ENCODE measurements at regions not wholly inside any gene's neighbourhood (a gene's known extent, or its start where the extent isn't known, plus 50 kb on each side); places are given as distances from the start of the nearest gene placed in this dataset.

GRCh38 chr6:144993870-144994269 is 708.7 kb downstream of the UTRN start:
- no peak overlapping the region for H3K9ac ChIP-seq (ENCODE audit: low read depth, low read length)
- H3K4me3 ChIP-seq (ENCODE audit: low read length): no peak overlapping the region
- H3K27ac ChIP-seq (ENCODE audit: low read length): no peak overlapping the region
- H3K9me3 ChIP-seq (ENCODE audit: insufficient read depth, low read depth, low read length): no peaks in the 10 kb centered on the region
- H3K36me3 ChIP-seq (ENCODE audit: insufficient read depth, low read depth, low read length): no peaks in the 10 kb centered on the region
- no peaks in the 10 kb centered on the region for H3K4me1 ChIP-seq (ENCODE audit: insufficient read depth, low read length)
- no peaks in the 10 kb centered on the region for H3K27me3 ChIP-seq (ENCODE audit: insufficient read depth, low read length)

GRCh38 chr6:144997996-144998395 is 712.9 kb downstream of the UTRN start:
- no peak overlapping the region for H3K9ac ChIP-seq (ENCODE audit: low read depth, low read length)
- no peaks in the 10 kb centered on the region for H3K4me1 ChIP-seq (ENCODE audit: insufficient read depth, low read length)
- no peaks in the 10 kb centered on the region for H3K9me3 ChIP-seq (ENCODE audit: insufficient read depth, low read depth, low read length)
- no peaks in the 10 kb centered on the region for H3K27me3 ChIP-seq (ENCODE audit: insufficient read depth, low read length)
- no peak overlapping the region for H3K4me3 ChIP-seq (ENCODE audit: low read length)
- H3K27ac ChIP-seq (ENCODE audit: low read length): no peak overlapping the region
- H3K36me3 ChIP-seq (ENCODE audit: insufficient read depth, low read depth, low read length): no peaks in the 10 kb centered on the region

GRCh38 chr6:144999127-144999526 is 714.0 kb downstream of the UTRN start:
- Histone ChIP-seq H3K9me3 (ENCODE audit: insufficient read depth, low read depth, low read length) (no peaks in the 10 kb centered on the region), H3K27me3 (ENCODE audit: insufficient read depth, low read length) (no peaks in the 10 kb centered on the region), H3K36me3 (ENCODE audit: insufficient read depth, low read depth, low read length) (no peaks in the 10 kb centered on the region), H3K4me1 (ENCODE audit: insufficient read depth, low read length) (no peaks in the 10 kb centered on the region), H3K27ac (ENCODE audit: low read length) (no peak overlapping the region), H3K9ac (ENCODE audit: low read depth, low read length) (no peak overlapping the region), H3K4me3 (ENCODE audit: low read length) (no peak overlapping the region)

- no peak overlapping the region for H3K27ac ChIP-seq (ENCODE audit: low read length)
- no peaks in the 10 kb centered on the region for H3K4me1 ChIP-seq (ENCODE audit: insufficient read depth, low read length)
- H3K4me3 ChIP-seq (ENCODE audit: low read length): no peak overlapping the region
- H3K27me3 ChIP-seq (ENCODE audit: insufficient read depth, low read length): no peaks in the 10 kb centered on the region
- H3K36me3 ChIP-seq (ENCODE audit: insufficient read depth, low read depth, low read length): no peaks in the 10 kb centered on the region
- no peaks in the 10 kb centered on the region for H3K9me3 ChIP-seq (ENCODE audit: insufficient read depth, low read depth, low read length)
- no peak overlapping the region for H3K9ac ChIP-seq (ENCODE audit: low read depth, low read length)
These were observed 718.0 kb downstream of the UTRN start for GRCh38 chr6:145003145-145003544.

GRCh38 chr6:145006914-145007313 is 721.8 kb downstream of the UTRN start:
- H3K27ac ChIP-seq (ENCODE audit: low read length): no peak overlapping the region
- peaks cover 1% of the 10 kb centered on the region; the same call in 1 of the 2 replicates for H3K4me1 ChIP-seq (ENCODE audit: insufficient read depth, low read length)
- no peaks in the 10 kb centered on the region for H3K27me3 ChIP-seq (ENCODE audit: insufficient read depth, low read length)
- no peaks in the 10 kb centered on the region for H3K9me3 ChIP-seq (ENCODE audit: insufficient read depth, low read depth, low read length)
- no peak overlapping the region for H3K9ac ChIP-seq (ENCODE audit: low read depth, low read length)
- no peaks in the 10 kb centered on the region for H3K36me3 ChIP-seq (ENCODE audit: insufficient read depth, low read depth, low read length)
- no peak overlapping the region for H3K4me3 ChIP-seq (ENCODE audit: low read length)

- Histone ChIP-seq H3K9me3 (ENCODE audit: insufficient read depth, low read depth, low read length) (no peaks in the 10 kb centered on the region), H3K9ac (ENCODE audit: low read depth, low read length) (no peak overlapping the region)
These were observed 723.6 kb downstream of the UTRN start for GRCh38 chr6:145008715-145009114.

GRCh38 chr6:145009711-145010110 is 724.6 kb downstream of the UTRN start:
- H3K9me3 ChIP-seq (ENCODE audit: insufficient read depth, low read depth, low read length): no peaks in the 10 kb centered on the region
- no peak overlapping the region for H3K4me3 ChIP-seq (ENCODE audit: low read length)
- H3K9ac ChIP-seq (ENCODE audit: low read depth, low read length): no peak overlapping the region
- H3K4me1 ChIP-seq (ENCODE audit: insufficient read depth, low read length): peaks cover 6% of the 10 kb centered on the region; the same call in 1 of the 2 replicates
- H3K27me3 ChIP-seq (ENCODE audit: insufficient read depth, low read length): no peaks in the 10 kb centered on the region
- H3K36me3 ChIP-seq (ENCODE audit: insufficient read depth, low read depth, low read length): no peaks in the 10 kb centered on the region
- H3K27ac ChIP-seq (ENCODE audit: low read length): no peak overlapping the region

More at GRCh38 chr6:145008715-145009114, 723.6 kb downstream of the UTRN start:
- Histone ChIP-seq H3K4me3 (ENCODE audit: low read length) (no peak overlapping the region), H3K27me3 (ENCODE audit: insufficient read depth, low read length) (no peaks in the 10 kb centered on the region), H3K27ac (ENCODE audit: low read length) (no peak overlapping the region), H3K36me3 (ENCODE audit: insufficient read depth, low read depth, low read length) (no peaks in the 10 kb centered on the region), H3K4me1 (ENCODE audit: insufficient read depth, low read length) (peaks cover 6% of the 10 kb centered on the region; the same call in 1 of the 2 replicates)

- H3K4me1 ChIP-seq (ENCODE audit: insufficient read depth, low read length): peaks cover 6% of the 10 kb centered on the region; the same call in 1 of the 2 replicates
These were observed 723.2 kb downstream of the EPM2A start for GRCh38 chr6:145012039-145012662.

GRCh38 chr6:145015739-145016558 is 719.4 kb downstream of the EPM2A start:
- Histone ChIP-seq H3K9me3 (ENCODE audit: insufficient read depth, low read depth, low read length) (no peaks in the 10 kb centered on the region), H3K27me3 (ENCODE audit: insufficient read depth, low read length) (no peaks in the 10 kb centered on the region), H3K9ac (ENCODE audit: low read depth, low read length) (no peak overlapping the region), H3K4me3 (ENCODE audit: low read length) (no peak overlapping the region), H3K27ac (ENCODE audit: low read length) (no peak overlapping the region), H3K4me1 (ENCODE audit: insufficient read depth, low read length) (peaks cover 6% of the 10 kb centered on the region; the same call in 1 of the 2 replicates), H3K36me3 (ENCODE audit: insufficient read depth, low read depth, low read length) (no peaks in the 10 kb centered on the region)

More at GRCh38 chr6:145012039-145012662, 723.2 kb downstream of the EPM2A start:
- H3K27ac ChIP-seq (ENCODE audit: low read length): no peak overlapping the region
- no peaks in the 10 kb centered on the region for H3K36me3 ChIP-seq (ENCODE audit: insufficient read depth, low read depth, low read length)
- H3K9me3 ChIP-seq (ENCODE audit: insufficient read depth, low read depth, low read length): no peaks in the 10 kb centered on the region
- no peak overlapping the region for H3K4me3 ChIP-seq (ENCODE audit: low read length)
- H3K9ac ChIP-seq (ENCODE audit: low read depth, low read length): no peak overlapping the region
- H3K27me3 ChIP-seq (ENCODE audit: insufficient read depth, low read length): no peaks in the 10 kb centered on the region

GRCh38 chr6:145017051-145017450 is 718.3 kb downstream of the EPM2A start:
- H3K9ac ChIP-seq (ENCODE audit: low read depth, low read length): no peak overlapping the region
- no peaks in the 10 kb centered on the region for H3K9me3 ChIP-seq (ENCODE audit: insufficient read depth, low read depth, low read length)
- no peaks in the 10 kb centered on the region for H3K36me3 ChIP-seq (ENCODE audit: insufficient read depth, low read depth, low read length)
- H3K4me1 ChIP-seq (ENCODE audit: insufficient read depth, low read length): peaks cover 3% of the 10 kb centered on the region; the same call in 1 of the 2 replicates
- no peaks in the 10 kb centered on the region for H3K27me3 ChIP-seq (ENCODE audit: insufficient read depth, low read length)
- no peak overlapping the region for H3K4me3 ChIP-seq (ENCODE audit: low read length)
- no peak overlapping the region for H3K27ac ChIP-seq (ENCODE audit: low read length)

- Histone ChIP-seq H3K27me3 (ENCODE audit: insufficient read depth, low read length) (no peaks in the 10 kb centered on the region), H3K27ac (ENCODE audit: low read length) (no peak overlapping the region), H3K36me3 (ENCODE audit: insufficient read depth, low read depth, low read length) (no peaks in the 10 kb centered on the region), H3K4me1 (ENCODE audit: insufficient read depth, low read length) (no peaks in the 10 kb centered on the region), H3K9ac (ENCODE audit: low read depth, low read length) (no peak overlapping the region), H3K4me3 (ENCODE audit: low read length) (no peak overlapping the region), H3K9me3 (ENCODE audit: insufficient read depth, low read depth, low read length) (no peaks in the 10 kb centered on the region)
These were observed 717.8 kb downstream of the EPM2A start for GRCh38 chr6:145017516-145017915.

- no peak overlapping the region for H3K4me3 ChIP-seq (ENCODE audit: low read length)
- H3K27me3 ChIP-seq (ENCODE audit: insufficient read depth, low read length): no peaks in the 10 kb centered on the region
- no peaks in the 10 kb centered on the region for H3K36me3 ChIP-seq (ENCODE audit: insufficient read depth, low read depth, low read length)
- no peak overlapping the region for H3K9ac ChIP-seq (ENCODE audit: low read depth, low read length)
- H3K4me1 ChIP-seq (ENCODE audit: insufficient read depth, low read length): peaks cover under 1% of the 10 kb centered on the region; the same call in 1 of the 2 replicates
- H3K27ac ChIP-seq (ENCODE audit: low read length): no peak overlapping the region
- no peaks in the 10 kb centered on the region for H3K9me3 ChIP-seq (ENCODE audit: insufficient read depth, low read depth, low read length)
These were observed 717.3 kb downstream of the EPM2A start for GRCh38 chr6:145018027-145018426.

Data from iPS-20b (cell line).